H1 (cell line): ENCODE measurements at regions not wholly inside any gene's neighbourhood (a gene's known extent, or its start where the extent isn't known, plus 50 kb on each side); places are given as distances from the start of the nearest gene placed in this dataset.

Experiments used
- CTCF ChIA-PET: fragments of 300-600 bp; sonication (Branson Sonifier 250); formaldehyde crosslinking; loops from one replicate; lab custom pipeline; 2021; ENCODE audit not compliant: partially characterized antibody; lab: Charles Lee
- POLR2A ChIA-PET: fragments of 300-600 bp; sonication (Branson Sonifier 250); formaldehyde crosslinking; loops from one replicate; lab custom pipeline; 2021; ENCODE audit warnings: inconsistent platforms; ENCODE audit not compliant: partially characterized antibody; lab: Charles Lee
- DNase-seq, 2 experiments: peaks; one replicate each; pipeline versions ENCODE4 v3.0.0 to v3.0.0-alpha.2; 2010 to 2022; ENCODE audit warnings: low spot score in 2 of 2, low read depth in 1 of 2, mixed read lengths in 1 of 2
- FAIRE-seq: peaks from 2 replicates; lab custom pipeline; 2011; peaks lifted over from hg19 to GRCh38; lab: Jason Lieb, UNC
- H2AFZ ChIP-seq: 2 replicates; pipeline ENCODE4 v1.8.1; 2012; ENCODE audit warnings: low read length, inconsistent platforms
- H2AK5ac ChIP-seq: 2 replicates; pipeline ENCODE4 v1.6.1; 2013; ENCODE audit warnings: low read depth, low read length
- H2BK120ac ChIP-seq: replicated peaks from 2 replicates; pipeline ENCODE3; 2013; ENCODE audit warnings: low read depth, low read length, inconsistent platforms
- H2BK12ac ChIP-seq: 2 replicates; pipeline ENCODE4 v1.6.1; 2013; ENCODE audit warnings: low read depth, low read length
- H2BK15ac ChIP-seq: 2 replicates; pipeline ENCODE4 v1.6.1; 2013; ENCODE audit warnings: low read length
- H2BK20ac ChIP-seq: 2 replicates; pipeline ENCODE4 v1.6.1; 2013; ENCODE audit warnings: low read length
- H2BK5ac ChIP-seq: 2 replicates; pipeline ENCODE4 v1.6.1; 2013; ENCODE audit warnings: low read depth, low read length
- H3K14ac ChIP-seq: 2 replicates; pipeline ENCODE4 v1.6.1; 2013; ENCODE audit warnings: inconsistent platforms; ENCODE audit not compliant: insufficient read length
- H3K18ac ChIP-seq: 2 replicates; pipeline ENCODE4 v1.6.1; 2013; ENCODE audit warnings: low read length; ENCODE audit errors: extremely low read depth
- H3K23ac ChIP-seq: 2 replicates; pipeline ENCODE4 v1.6.1; 2013; ENCODE audit warnings: inconsistent platforms; ENCODE audit not compliant: insufficient read length
- H3K23me2 ChIP-seq: 2 replicates; pipeline ENCODE4 v1.6.1; 2013; ENCODE audit warnings: low read depth, low read length
- H3K27ac ChIP-seq: 2 replicates; pipeline ENCODE4 v1.6.1; 2011; ENCODE audit warnings: low read depth, low read length, inconsistent platforms
- H3K27me3 ChIP-seq, 4 experiments: replicated peaks in 1 of 4; 1 replicate in 1 of 4; 2 replicates in 3 of 4; pipeline versions ENCODE4 v1.6.1 to v1.8.1; 2011 to 2013; ENCODE audit warnings: low read length in 3 of 4, mild to moderate bottlenecking in 3 of 4, inconsistent platforms in 2 of 4, mixed read lengths in 2 of 4, moderate library complexity in 1 of 4; ENCODE audit not compliant: control insufficient read depth in 3 of 4, insufficient read depth in 3 of 4; ENCODE audit errors: extremely low read depth in 1 of 4
- H3K36me3 ChIP-seq, 4 experiments: 2 replicates each; pipeline versions ENCODE4 v1.6.1 to v1.8.1; 2011 to 2013; ENCODE audit warnings: mild to moderate bottlenecking in 4 of 4, low read length in 3 of 4, moderate library complexity in 2 of 4, control low read depth in 1 of 4, inconsistent platforms in 1 of 4; ENCODE audit not compliant: insufficient read depth in 4 of 4, control insufficient read depth in 2 of 4
- H3K4ac ChIP-seq: replicated peaks from 2 replicates; pipeline ENCODE3; 2013; ENCODE audit warnings: low read length, low read depth, mixed read lengths, inconsistent platforms; ENCODE audit not compliant: insufficient read length
- H3K4me1 ChIP-seq, 4 experiments: replicated peaks in 1 of 4; 1 replicate in 1 of 4; 2 replicates in 3 of 4; pipeline versions ENCODE4 v1.6.1 to v1.8.1; 2011 to 2013; ENCODE audit warnings: low read length in 3 of 4, inconsistent platforms in 2 of 4, mixed read lengths in 1 of 4; ENCODE audit not compliant: insufficient read depth in 4 of 4, control insufficient read depth in 3 of 4
- H3K4me2 ChIP-seq, 2 experiments: 2 replicates each; pipeline versions ENCODE4 v1.6.1 to v1.8.1; 2011 to 2013; ENCODE audit warnings: low read depth in 2 of 2, low read length in 2 of 2, control low read depth in 1 of 2, inconsistent platforms in 1 of 2, mild to moderate bottlenecking in 1 of 2; ENCODE audit not compliant: insufficient read depth in 1 of 2
- H3K4me3 ChIP-seq, 4 experiments: fragments of 200-600, 300-600 bp in 1 of 4; sonication (generic), shearing (Covaris generic), sonication (Bioruptor Twin) in 1 of 4; 2 replicates each; pipeline versions ENCODE4 v1.5.1 to v1.8.1; 2011 to 2016; ENCODE audit warnings: low read length in 4 of 4, low read depth in 3 of 4, control low read depth in 2 of 4, inconsistent platforms in 2 of 4, mild to moderate bottlenecking in 2 of 4, mixed read lengths in 1 of 4, moderate library complexity in 1 of 4; ENCODE audit not compliant: insufficient read depth in 2 of 4; ENCODE audit errors: extremely low read depth in 1 of 4
- H3K56ac ChIP-seq: replicated peaks from 2 replicates; pipeline ENCODE3; 2013; ENCODE audit warnings: low read depth, mild to moderate bottlenecking, mixed read lengths, low read length, inconsistent platforms; ENCODE audit not compliant: insufficient read length
- H3K79me1 ChIP-seq: 2 replicates; pipeline ENCODE4 v1.6.1; 2013; ENCODE audit warnings: low read depth, low read length, control low read depth
- H3K79me2 ChIP-seq, 2 experiments: 2 replicates each; pipeline versions ENCODE4 v1.6.1 to v1.8.1; 2012 to 2013; ENCODE audit warnings: low read length in 2 of 2, mild to moderate bottlenecking in 2 of 2, inconsistent platforms in 1 of 2; ENCODE audit not compliant: insufficient read depth in 2 of 2, control insufficient read depth in 1 of 2
- H3K9ac ChIP-seq, 4 experiments: replicated peaks in 1 of 4; 1 replicate in 1 of 4; 2 replicates in 3 of 4; pipeline versions ENCODE4 v1.6.1 to v1.8.1; 2011 to 2013; ENCODE audit warnings: low read depth in 3 of 4, low read length in 3 of 4, control low read depth in 2 of 4, mild to moderate bottlenecking in 2 of 4, moderate library complexity in 2 of 4, inconsistent platforms in 1 of 4; ENCODE audit errors: extremely low read depth in 1 of 4
- H3K9me3 ChIP-seq, 2 experiments: 2 replicates each; pipeline versions ENCODE4 v1.6.1 to v1.8.1; 2012 to 2013; ENCODE audit warnings: mild to moderate bottlenecking in 2 of 2, moderate library complexity in 2 of 2, control low read depth in 1 of 2, inconsistent platforms in 1 of 2, low read depth in 1 of 2, low read length in 1 of 2, mixed read lengths in 1 of 2; ENCODE audit not compliant: insufficient read depth in 2 of 2
- H4K20me1 ChIP-seq, 2 experiments: replicated peaks in 1 of 2; 2 replicates each; pipeline versions ENCODE3 to v1.8.1; 2011 to 2013; ENCODE audit warnings: inconsistent platforms in 2 of 2, low read length in 2 of 2, mild to moderate bottlenecking in 1 of 2; ENCODE audit not compliant: insufficient read depth in 2 of 2, control insufficient read depth in 1 of 2
- H4K5ac ChIP-seq: 2 replicates; pipeline ENCODE4 v1.6.1; 2013; ENCODE audit warnings: low read length, low read depth, mixed read lengths, inconsistent platforms; ENCODE audit not compliant: insufficient read length
- H4K8ac ChIP-seq: 2 replicates; pipeline ENCODE4 v1.8.0; 2013; ENCODE audit warnings: mild to moderate bottlenecking, moderate library complexity, low read length, inconsistent platforms; ENCODE audit not compliant: insufficient read depth; ENCODE audit errors: extremely low read depth
- H4K91ac ChIP-seq: replicated peaks from 2 replicates; pipeline ENCODE3; 2013; ENCODE audit warnings: low read length, mixed read lengths, inconsistent platforms; ENCODE audit not compliant: insufficient read length
- ATF3 ChIP-seq: IDR thresholded peaks from 2 replicates; pipeline ENCODE4 v1.6.1; 2011; ENCODE audit warnings: low read depth, mild to moderate bottlenecking, low read length; ENCODE audit not compliant: insufficient read depth
- BRCA1 ChIP-seq: IDR thresholded peaks from 2 replicates; pipeline ENCODE4 v1.6.1; 2012; ENCODE audit warnings: low read depth, low read length, improper control_type of control experiment
- CTCF ChIP-seq, 3 experiments: IDR thresholded peaks; 1 replicate in 2 of 3; 2 replicates in 1 of 3; pipeline versions ENCODE4 v1.5.1 to v1.6.1; 2011; ENCODE audit warnings: low read length in 3 of 3, mild to moderate bottlenecking in 3 of 3, inconsistent platforms in 2 of 3, low read depth in 1 of 3, moderate library complexity in 1 of 3; ENCODE audit not compliant: insufficient read depth in 1 of 3; ENCODE audit errors: control extremely low read depth in 1 of 3
- FOSL1 ChIP-seq: IDR thresholded peaks from 2 replicates; pipeline ENCODE4 v1.6.1; 2011; ENCODE audit warnings: mild to moderate bottlenecking, low read depth, low read length, moderate library complexity; ENCODE audit not compliant: insufficient read depth
- KDM5A ChIP-seq: fragments of 200-600 bp; IDR thresholded peaks from 2 replicates; pipeline ENCODE4 v1.7.1; 2012; ENCODE audit warnings: mild to moderate bottlenecking, low read length, inconsistent platforms, mixed read lengths
- MAFK ChIP-seq: IDR thresholded peaks from 2 replicates; pipeline ENCODE4 v1.6.1; 2012; ENCODE audit warnings: low read depth, mild to moderate bottlenecking, improper control_type of control experiment, low read length
- NRF1 ChIP-seq: IDR thresholded peaks from 2 replicates; pipeline ENCODE4 v1.6.1; 2011; ENCODE audit warnings: mild to moderate bottlenecking, low read depth, low read length, improper control_type of control experiment
- POLR2AphosphoS5 ChIP-seq: IDR thresholded peaks from 2 replicates; pipeline ENCODE4 v1.6.1; 2011; ENCODE audit warnings: low read depth, low read length
- TAF7 ChIP-seq: optimal IDR thresholded peaks from 2 replicates; pipeline ENCODE3; 2011; ENCODE audit warnings: low read depth, mild to moderate bottlenecking, inconsistent platforms, low read length, moderate library complexity, borderline replicate concordance
- TBP ChIP-seq: IDR thresholded peaks from 2 replicates; pipeline ENCODE4 v1.6.1; 2011; ENCODE audit warnings: low read depth, low read length, improper control_type of control experiment
- TEAD4 ChIP-seq: IDR thresholded peaks from 2 replicates; pipeline ENCODE4 v1.6.1; 2012; ENCODE audit warnings: low read depth, low read length, inconsistent platforms, mixed read lengths
- ZNF274 ChIP-seq: IDR thresholded peaks from 2 replicates; pipeline ENCODE4 v1.7.0; 2012; ENCODE audit warnings: low read length, borderline replicate concordance; ENCODE audit errors: extremely low read depth
- WGBS, 2 experiments: shearing (Covaris generic) in 1 of 2; methylation state at CpG; one replicate each; pipeline versions ENCODE4 v1.1.6 to v1.1.7; 2013 to 2015; ENCODE audit warnings: low lambda C conversion rate in 2 of 2, mixed read lengths in 2 of 2, inconsistent platforms in 1 of 2, low coverage in 1 of 2, missing lambda C conversion rate in 1 of 2; ENCODE audit not compliant: insufficient replicate concordance in 2 of 2, insufficient coverage in 1 of 2, insufficient read length in 1 of 2; ENCODE audit errors: extremely low coverage in 1 of 2, missing lambda C conversion rate in 1 of 2; 5-methylcytosine and 5-hydroxymethylcytosine counted together

- Histone ChIP-seq H4K8ac (no peak overlapping the region), H3K9me3 (no peaks in the 10 kb centered on the region), H3K4me2 (no peak overlapping the region), H3K27ac (no peak overlapping the region), H3K4ac (no peak overlapping the region), H4K91ac (no peak overlapping the region), H3K4me3 (no peak overlapping the region), H2BK20ac (no peak overlapping the region), H2BK15ac (no peak overlapping the region), H3K9ac (no peak overlapping the region), H2AK5ac (no peak overlapping the region), H2AFZ (no peak overlapping the region), H4K5ac (no peak overlapping the region), H3K79me1 (no peaks in the 10 kb centered on the region), H3K4me1 (no peaks in the 10 kb centered on the region), H3K36me3 (no peaks in the 10 kb centered on the region), H2BK120ac (no peak overlapping the region), H3K27me3 (no peaks in the 10 kb centered on the region), H3K56ac (no peak overlapping the region), H4K20me1 (no peaks in the 10 kb centered on the region), H2BK5ac (no peak overlapping the region), H3K23me2 (no peaks in the 10 kb centered on the region), H3K79me2 (no peaks in the 10 kb centered on the region), H3K23ac (no peak overlapping the region), H2BK12ac (no peak overlapping the region), H3K14ac (no peak overlapping the region), H3K18ac (no peak overlapping the region)
- CTCF ChIA-PET: interaction anchor here (0.6 kb wide), 2 partner anchors 12 to 23 kb away, joined by 3 read pairs; no protein-coding TSS in a partner anchor
- FAIRE-seq (no peak), DNase-seq (no peak)
- POLR2A ChIA-PET: no interaction called here
- 94% methylated on average over 5 of the region's 5 CpGs; no CpG with 5 or more reads in 1 of the 2 experiments for WGBS, 2 experiments
- TF ChIP-seq KDM5A: no peak
- TF ChIP-seq NRF1: no peak
- TF ChIP-seq TAF7: no peak
- no peak for TF ChIP-seq POLR2AphosphoS5
- TF ChIP-seq BRCA1: no peak
- no peak for TF ChIP-seq TEAD4
- TF ChIP-seq ATF3: no peak
- no peak for TF ChIP-seq FOSL1
- no peak for TF ChIP-seq CTCF (IDR thresholded peaks at IDR 0.05; ENCODE audit: control extremely low read depth in 1 of 3, insufficient read depth in 1 of 3, low read depth in 1 of 3, low read length in 3 of 3)
- TF ChIP-seq ZNF274: no peak
- no peak for TF ChIP-seq TBP
- no peak for TF ChIP-seq MAFK
These were observed 454.7 kb downstream of the PPP4R3C start for GRCh38 chrX:27008486-27008885.
